SK-N-MC (cell line): ENCODE measurements at regions not wholly inside any gene's neighbourhood (a gene's known extent, or its start where the extent isn't known, plus 50 kb on each side); places are given as distances from the start of the nearest gene placed in this dataset.

Source experiments
- EZH2 ChIP-seq: fragments of 200-600 bp; sonication (generic); IDR thresholded peaks from one replicate; pipeline ENCODE4 v1.6.1; 2017; ENCODE audit warnings: antibody characterized with exemption
- POLR2AphosphoS5 ChIP-seq: IDR thresholded peaks from 2 replicates; pipeline ENCODE4 v1.6.1; 2012; ENCODE audit warnings: mild to moderate bottlenecking, low read depth, low read length, borderline replicate concordance

DNA sequence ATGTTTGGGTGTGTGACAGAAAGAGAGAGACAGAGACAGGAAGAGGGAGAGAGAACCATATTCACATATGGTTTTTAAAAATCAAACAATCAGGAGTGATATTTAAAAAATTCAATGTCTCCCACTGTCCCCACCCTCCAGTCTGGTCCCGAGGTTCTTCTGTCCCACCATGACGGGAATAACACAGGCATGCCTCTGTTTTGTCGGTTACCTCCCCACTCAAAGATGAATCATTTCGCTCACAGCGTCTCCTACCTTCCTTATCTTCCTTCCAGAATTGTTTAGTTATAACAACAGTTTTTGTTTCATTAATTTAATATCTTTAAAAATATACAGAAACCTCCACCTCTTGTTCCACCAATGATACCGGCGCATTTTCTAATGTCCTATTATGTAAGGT, 113.0 kb downstream of the KCNF1 start:
- TF ChIP-seq POLR2AphosphoS5 (no peak), EZH2 (no peak)
